ENCODE measurements at regions not wholly inside any gene's neighbourhood (a gene's known extent, or its start where the extent isn't known, plus 50 kb on each side); places are given as distances from the start of the nearest gene placed in this dataset.
"Not testable (repeated sequence)": the region's sequence is repeated elsewhere in the genome, so short reads cannot be mapped to it uniquely, and the experiment has no call there.

GRCh38 chr9:20243841-20244240, 378.5 kb downstream of the MLLT3 start:
- no peak overlapping the region for H3K4me3 ChIP-seq (ENCODE audit: low read depth, low read length)
- TF ChIP-seq, protein P1, sequence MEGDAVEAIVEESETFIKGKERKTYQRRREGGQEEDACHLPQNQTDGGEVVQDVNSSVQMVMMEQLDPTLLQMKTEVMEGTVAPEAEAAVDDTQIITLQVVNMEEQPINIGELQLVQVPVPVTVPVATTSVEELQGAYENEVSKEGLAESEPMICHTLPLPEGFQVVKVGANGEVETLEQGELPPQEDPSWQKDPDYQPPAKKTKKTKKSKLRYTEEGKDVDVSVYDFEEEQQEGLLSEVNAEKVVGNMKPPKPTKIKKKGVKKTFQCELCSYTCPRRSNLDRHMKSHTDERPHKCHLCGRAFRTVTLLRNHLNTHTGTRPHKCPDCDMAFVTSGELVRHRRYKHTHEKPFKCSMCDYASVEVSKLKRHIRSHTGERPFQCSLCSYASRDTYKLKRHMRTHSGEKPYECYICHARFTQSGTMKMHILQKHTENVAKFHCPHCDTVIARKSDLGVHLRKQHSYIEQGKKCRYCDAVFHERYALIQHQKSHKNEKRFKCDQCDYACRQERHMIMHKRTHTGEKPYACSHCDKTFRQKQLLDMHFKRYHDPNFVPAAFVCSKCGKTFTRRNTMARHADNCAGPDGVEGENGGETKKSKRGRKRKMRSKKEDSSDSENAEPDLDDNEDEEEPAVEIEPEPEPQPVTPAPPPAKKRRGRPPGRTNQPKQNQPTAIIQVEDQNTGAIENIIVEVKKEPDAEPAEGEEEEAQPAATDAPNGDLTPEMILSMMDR (IDR thresholded peaks at IDR 0.05; ENCODE audit: insufficient read depth, low read depth, low read length): no peak
- no peak for DNase-seq (ENCODE audit: low read depth)

GRCh38 chr9:20242510-20243189, 379.6 kb downstream of the MLLT3 start:
- TF ChIP-seq, protein P1 (IDR thresholded peaks at IDR 0.05; ENCODE audit: insufficient read depth, low read depth, low read length): no peak
- no peak for DNase-seq (ENCODE audit: low read depth)
- H3K4me3 ChIP-seq (ENCODE audit: low read depth, low read length): no peak overlapping the region

DNA sequence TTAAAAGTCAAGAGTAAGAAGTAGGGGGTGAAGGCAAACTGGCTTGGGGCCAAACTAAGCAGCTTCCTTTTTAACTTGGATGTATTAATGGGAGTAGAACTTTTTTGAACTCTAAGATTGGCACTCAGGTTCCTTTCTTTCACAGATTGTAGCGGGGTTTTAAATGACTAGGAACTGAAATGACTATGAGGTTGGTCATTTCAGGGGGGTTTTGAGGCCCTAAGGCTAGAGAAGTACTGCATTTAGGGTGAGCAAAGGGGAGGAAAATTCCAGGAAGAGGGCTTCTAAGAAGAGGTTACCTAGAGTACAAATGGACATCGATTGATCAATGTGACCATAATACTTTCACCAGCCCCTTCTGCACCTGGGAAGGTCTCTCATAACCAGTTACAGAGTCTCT, 381.8 kb downstream of the MLLT3 start:
- no peak overlapping the region for H3K4me3 ChIP-seq (ENCODE audit: low read depth, low read length)
- DNase-seq (ENCODE audit: low read depth): no peak
- TF ChIP-seq, protein P1 (IDR thresholded peaks at IDR 0.05; ENCODE audit: insufficient read depth, low read depth, low read length): no peak

DNA sequence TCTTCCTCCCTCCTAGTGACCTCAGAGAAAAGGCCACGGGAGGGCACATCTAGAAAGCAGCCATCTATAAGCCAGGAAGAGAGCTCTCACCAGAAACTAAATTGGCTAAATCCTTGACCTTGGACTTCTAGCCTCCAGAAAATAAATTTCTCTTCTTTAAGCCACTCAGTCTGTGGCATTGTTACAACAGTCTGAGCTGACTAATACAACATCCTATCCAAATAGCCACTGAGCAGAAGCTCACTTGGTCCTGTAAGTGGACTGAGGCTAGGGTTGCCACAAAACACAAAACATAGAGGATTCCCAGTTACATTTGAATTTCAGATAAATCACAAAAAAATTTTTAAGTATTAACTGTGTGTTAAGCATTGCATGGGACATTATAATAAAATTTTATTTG, 383.4 kb downstream of the MLLT3 start:
- TF ChIP-seq, protein P1 (IDR thresholded peaks at IDR 0.05; ENCODE audit: insufficient read depth, low read depth, low read length): no peak
- no peak for DNase-seq (ENCODE audit: low read depth)
- H3K4me3 ChIP-seq (ENCODE audit: low read depth, low read length): no peak overlapping the region

GRCh38 chr9:20237686-20238085, 384.6 kb downstream of the MLLT3 start:
- TF ChIP-seq, protein P1 (IDR thresholded peaks at IDR 0.05; ENCODE audit: insufficient read depth, low read depth, low read length): no peak
- no peak overlapping the region for H3K4me3 ChIP-seq (ENCODE audit: low read depth, low read length)
- DNase-seq (ENCODE audit: low read depth): no peak

GRCh38 chr9:20236676-20237075, 385.6 kb downstream of the MLLT3 start:
- H3K4me3 ChIP-seq (ENCODE audit: low read depth, low read length): no peak overlapping the region
- TF ChIP-seq, protein P1 (IDR thresholded peaks at IDR 0.05; ENCODE audit: insufficient read depth, low read depth, low read length): no peak
- no peak for DNase-seq (ENCODE audit: low read depth)

DNA sequence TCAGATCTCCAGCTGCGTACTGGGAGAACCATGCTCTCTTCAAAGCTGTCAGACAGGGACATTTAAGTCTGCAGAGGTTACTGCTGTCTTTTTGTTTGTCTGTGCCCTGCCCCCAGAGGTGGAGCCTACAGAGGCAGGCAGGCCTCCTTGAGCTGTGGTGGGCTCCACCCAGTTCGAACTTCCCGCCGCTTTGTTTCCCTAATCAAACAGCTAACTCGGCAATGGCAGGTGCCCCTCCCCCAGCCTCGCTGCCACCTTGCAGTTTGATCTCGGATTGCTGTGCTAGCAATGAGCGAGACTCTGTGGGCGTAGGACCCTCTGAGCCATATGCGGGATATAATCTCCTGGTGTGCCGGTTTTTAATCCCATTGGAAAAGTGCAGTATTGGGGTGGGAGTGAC, 387.1 kb downstream of the MLLT3 start:
- not testable (repeated sequence) for DNase-seq (ENCODE audit: low read depth); H3K4me3 ChIP-seq (ENCODE audit: low read depth, low read length)
